Testis (tissue), 2 donors: ENCODE measurements at regions not wholly inside any gene's neighbourhood (a gene's known extent, or its start where the extent isn't known, plus 50 kb on each side); places are given as distances from the start of the nearest gene placed in this dataset.

ENCODE experiments used
- DNase-seq: peaks from one replicate; pipeline ENCODE4 v3.0.0-alpha.2; 2019
- H3K27ac ChIP-seq, 2 donors: fragments of 200-600 bp; sonication (generic); one replicate each; pipeline ENCODE4 v1.5.1; 2019
- H3K27me3 ChIP-seq: fragments of 200-600 bp; sonication (generic); one replicate; pipeline ENCODE4 v1.5.1; 2019
- H3K36me3 ChIP-seq: fragments of 200-600 bp; sonication (generic); one replicate; pipeline ENCODE4 v1.5.1; 2017; ENCODE audit warnings: low read depth; ENCODE audit errors: missing control alignments
- H3K4me1 ChIP-seq: fragments of 200-600 bp; sonication (generic); one replicate; pipeline ENCODE4 v1.5.1; 2019
- H3K4me3 ChIP-seq, 2 donors: fragments of 200-600 bp; sonication (generic); one replicate each; pipeline ENCODE4 v1.5.1; 2017 to 2019
- H3K9me3 ChIP-seq: fragments of 200-600 bp; sonication (generic); one replicate; pipeline ENCODE4 v1.5.1; 2017
- POLR2A ChIP-seq: fragments of 450-650 bp; IDR thresholded peaks from one replicate; pipeline ENCODE4 v1.6.1; 2017; ENCODE audit warnings: antibody characterized with exemption, mild to moderate bottlenecking, moderate library complexity
- WGBS, 2 donors: methylation state at CpG; one replicate each; pipeline ENCODE4 v1.1.5; 2018; 5-methylcytosine and 5-hydroxymethylcytosine counted together
- intact Hi-C: fragments of 100-400 bp; cut with DNase I; formaldehyde crosslinking; loops from one replicate; pipeline ENCODE4 v1.15.1; 2023; ENCODE audit warnings: low total_unique reads
- TF ChIP-seq, protein P1 (sequence below), 3 experiments: fragments of 450-650 bp in 2 of 3; fragments of 200-600 bp in 1 of 3; sonication (generic) in 1 of 3; IDR thresholded peaks; one replicate each; pipeline ENCODE4 v1.5.1; 2016 to 2019; ENCODE audit warnings: antibody characterized with exemption in 3 of 3, mild to moderate bottlenecking in 2 of 3, moderate library complexity in 1 of 3

DNA sequence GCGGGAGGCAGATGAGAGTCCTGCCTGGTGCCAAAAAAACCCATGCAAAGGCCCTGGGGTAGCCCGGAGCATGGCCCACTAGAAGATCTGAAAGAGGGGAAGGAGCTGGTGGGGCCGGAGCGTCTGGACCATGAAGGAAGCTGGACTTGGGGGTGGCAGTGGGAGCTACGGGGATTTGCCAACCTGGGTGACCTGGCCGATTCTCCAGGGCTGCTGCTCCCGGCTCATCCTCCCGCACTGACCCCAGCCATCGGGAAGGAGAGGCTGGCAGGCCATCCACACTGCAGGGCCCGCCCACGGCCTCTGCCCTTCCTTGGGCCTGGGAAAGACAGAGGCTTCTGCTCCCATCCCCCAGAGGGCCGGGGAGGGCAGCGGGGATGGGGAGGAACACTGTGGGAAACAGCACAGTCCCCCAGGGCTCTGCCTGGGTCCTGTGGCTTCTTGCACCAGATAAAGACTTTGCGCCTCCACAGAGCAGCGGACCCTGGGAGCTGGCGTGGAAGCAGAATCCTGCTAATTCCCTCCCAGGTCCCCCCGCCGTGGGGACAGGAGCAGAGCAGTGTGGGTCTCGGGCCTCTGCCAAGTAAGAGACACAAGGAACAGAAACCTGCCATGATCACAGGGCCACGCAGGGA, 87.1 kb upstream of the LINC01488 start:
- WGBS, 2 donors: 73 to 75% methylated on average over 12 to 20 of the region's 20 CpGs
- Histone ChIP-seq H3K4me3 (no peak overlapping the region), H3K27ac (no peak overlapping the region), H3K36me3 (no peaks in the 10 kb centered on the region), H3K27me3 (no peaks in the 10 kb centered on the region), H3K9me3 (no peaks in the 10 kb centered on the region), H3K4me1 (no peaks in the 10 kb centered on the region)
- intact Hi-C loops: no loop called here
- TF ChIP-seq, protein P1, sequence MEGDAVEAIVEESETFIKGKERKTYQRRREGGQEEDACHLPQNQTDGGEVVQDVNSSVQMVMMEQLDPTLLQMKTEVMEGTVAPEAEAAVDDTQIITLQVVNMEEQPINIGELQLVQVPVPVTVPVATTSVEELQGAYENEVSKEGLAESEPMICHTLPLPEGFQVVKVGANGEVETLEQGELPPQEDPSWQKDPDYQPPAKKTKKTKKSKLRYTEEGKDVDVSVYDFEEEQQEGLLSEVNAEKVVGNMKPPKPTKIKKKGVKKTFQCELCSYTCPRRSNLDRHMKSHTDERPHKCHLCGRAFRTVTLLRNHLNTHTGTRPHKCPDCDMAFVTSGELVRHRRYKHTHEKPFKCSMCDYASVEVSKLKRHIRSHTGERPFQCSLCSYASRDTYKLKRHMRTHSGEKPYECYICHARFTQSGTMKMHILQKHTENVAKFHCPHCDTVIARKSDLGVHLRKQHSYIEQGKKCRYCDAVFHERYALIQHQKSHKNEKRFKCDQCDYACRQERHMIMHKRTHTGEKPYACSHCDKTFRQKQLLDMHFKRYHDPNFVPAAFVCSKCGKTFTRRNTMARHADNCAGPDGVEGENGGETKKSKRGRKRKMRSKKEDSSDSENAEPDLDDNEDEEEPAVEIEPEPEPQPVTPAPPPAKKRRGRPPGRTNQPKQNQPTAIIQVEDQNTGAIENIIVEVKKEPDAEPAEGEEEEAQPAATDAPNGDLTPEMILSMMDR (IDR thresholded peaks at IDR 0.05): no peak
- no peak for TF ChIP-seq POLR2A
- no peak for DNase-seq

DNA sequence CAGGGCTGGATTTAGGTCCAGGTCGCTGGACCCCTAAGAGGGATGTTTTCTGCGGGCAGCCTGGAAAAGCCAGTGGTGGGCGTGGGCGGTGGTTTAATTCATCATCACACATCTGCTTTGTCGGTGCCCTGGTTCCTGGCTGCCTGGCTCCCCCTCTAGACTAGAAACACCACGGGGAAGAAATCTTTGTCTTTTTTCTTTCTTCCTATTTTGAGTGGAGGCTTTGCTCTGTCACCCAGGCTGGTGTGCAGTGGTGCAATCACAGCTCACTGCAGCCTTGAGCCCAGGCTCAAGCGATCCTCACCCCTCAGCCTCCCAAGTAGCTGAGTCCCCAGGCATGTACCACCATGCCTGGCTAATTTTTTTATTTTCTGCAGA, 86.6 kb upstream of the LINC01488 start:
- Histone ChIP-seq H3K4me1 (no peaks in the 10 kb centered on the region), H3K4me3 (no peak overlapping the region), H3K36me3 (no peaks in the 10 kb centered on the region), H3K27ac (no peak overlapping the region), H3K27me3 (no peaks in the 10 kb centered on the region), H3K9me3 (no peaks in the 10 kb centered on the region)
- 53 to 72% methylated on average over 4 to 7 of the region's 7 CpGs for WGBS, 2 donors
- TF ChIP-seq, protein P1 (IDR thresholded peaks at IDR 0.05): no peak
- TF ChIP-seq POLR2A: no peak
- intact Hi-C loops: no loop called here
- no peak for DNase-seq

DNA sequence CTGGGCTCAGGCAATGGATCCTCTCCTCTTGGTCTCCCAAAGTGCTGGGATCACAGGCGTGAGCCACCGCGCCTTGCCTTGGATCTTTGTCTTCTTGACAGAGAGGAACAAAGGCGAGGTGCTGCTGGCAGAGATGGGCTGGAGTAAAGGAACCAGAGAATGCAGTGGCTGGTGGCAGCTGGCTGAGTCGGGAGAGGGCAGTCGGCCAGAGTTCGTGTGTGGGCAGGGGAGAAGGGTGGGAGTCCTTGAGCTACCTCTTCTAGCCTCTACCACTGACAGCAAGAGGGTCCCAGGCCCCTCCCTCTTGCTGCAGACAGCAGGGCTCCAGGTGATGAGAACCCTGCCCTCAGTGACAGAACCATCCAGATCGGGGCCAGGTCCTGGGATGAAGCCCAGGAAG, 86.2 kb upstream of the LINC01488 start:
- no peaks in the 10 kb centered on the region for H3K9me3 ChIP-seq
- no peaks in the 10 kb centered on the region for H3K4me1 ChIP-seq
- H3K27me3 ChIP-seq: no peaks in the 10 kb centered on the region
- H3K4me3 ChIP-seq: no peak overlapping the region
- TF ChIP-seq, protein P1 (IDR thresholded peaks at IDR 0.05): no peak
- no peak for TF ChIP-seq POLR2A
- intact Hi-C loops: no loop called here
- DNase-seq: no peak
- H3K27ac ChIP-seq: no peak overlapping the region
- H3K36me3 ChIP-seq: no peaks in the 10 kb centered on the region
- WGBS, 2 donors: 54 to 71% methylated on average over 5 to 8 of the region's 8 CpGs

DNA sequence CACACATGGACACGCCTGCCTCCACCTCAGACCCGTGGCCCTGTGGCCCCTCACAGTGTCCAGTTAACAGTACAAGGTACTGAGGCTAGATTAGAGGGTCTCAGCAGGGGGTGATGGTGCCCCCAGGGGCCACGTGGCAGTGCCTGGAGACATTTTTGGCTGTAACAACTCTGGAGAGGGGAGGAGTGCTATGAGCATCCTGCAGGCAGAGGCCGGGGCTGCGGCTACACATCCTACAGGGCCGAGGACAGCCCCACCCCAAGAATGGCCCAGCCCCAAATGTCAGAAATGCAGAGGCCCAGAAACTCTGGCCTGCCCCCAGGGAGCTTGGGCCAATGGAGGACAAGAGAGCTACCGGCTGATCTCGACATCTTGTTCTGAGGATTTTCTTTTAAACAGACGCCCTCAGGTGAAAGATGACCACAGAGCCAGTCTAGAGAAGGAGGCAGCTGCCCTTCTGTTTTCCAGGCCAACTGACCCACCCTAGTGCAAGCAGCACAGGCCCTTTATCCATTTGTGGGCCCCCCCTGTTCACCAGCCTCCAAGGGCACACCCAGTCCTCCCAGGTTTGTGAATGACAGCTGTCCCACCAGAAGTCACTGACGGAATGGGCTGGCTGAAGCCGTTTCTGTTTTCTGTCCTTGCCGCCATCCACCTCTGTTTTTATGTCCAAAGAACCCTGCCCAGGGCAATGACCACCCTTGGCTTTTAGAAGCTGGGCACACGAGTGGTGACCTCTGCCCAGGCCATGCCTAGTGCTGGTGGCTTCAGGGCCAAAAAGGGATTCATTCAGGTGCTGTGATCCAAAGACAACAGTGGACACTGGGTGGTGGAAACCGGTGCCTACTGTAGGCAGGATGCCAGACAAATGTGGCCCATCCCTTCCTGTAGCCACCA, 85.2 kb upstream of the LINC01488 start:
- Histone ChIP-seq H3K4me1 (no peaks in the 10 kb centered on the region), H3K27ac (no peak overlapping the region), H3K9me3 (no peaks in the 10 kb centered on the region), H3K27me3 (no peaks in the 10 kb centered on the region), H3K4me3 (no peak overlapping the region), H3K36me3 (no peaks in the 10 kb centered on the region)
- DNase-seq: no peak
- intact Hi-C loops: no loop called here
- 90 to 93% methylated on average over 11 to 14 of the region's 14 CpGs for WGBS, 2 donors
- no peak for TF ChIP-seq POLR2A
- TF ChIP-seq, protein P1 (IDR thresholded peaks at IDR 0.05): no peak
